Astrocyte of the spinal cord (primary cell): ENCODE measurements at regions not wholly inside any gene's neighbourhood (a gene's known extent, or its start where the extent isn't known, plus 50 kb on each side); places are given as distances from the start of the nearest gene placed in this dataset.

Source experiments
- DNase-seq: peaks from one replicate; pipeline ENCODE4 v3.0.0; 2011; ENCODE audit warnings: low read depth, low spot score
- H3K4me3 ChIP-seq: 2 replicates; pipeline ENCODE4 v1.5.1; 2011; ENCODE audit warnings: low read depth, mild to moderate bottlenecking, low read length, moderate library complexity
- in situ Hi-C: cut with HindIII; loops from 2 replicates; pipeline ENCODE4 v1.10.0; 2017; ENCODE audit warnings: low sequenced_read_pairs
- TF ChIP-seq, protein P1 (sequence below): IDR thresholded peaks from 2 replicates; pipeline ENCODE4 v1.5.1; 2012; ENCODE audit warnings: low read depth, mild to moderate bottlenecking, low read length, inconsistent platforms

DNA sequence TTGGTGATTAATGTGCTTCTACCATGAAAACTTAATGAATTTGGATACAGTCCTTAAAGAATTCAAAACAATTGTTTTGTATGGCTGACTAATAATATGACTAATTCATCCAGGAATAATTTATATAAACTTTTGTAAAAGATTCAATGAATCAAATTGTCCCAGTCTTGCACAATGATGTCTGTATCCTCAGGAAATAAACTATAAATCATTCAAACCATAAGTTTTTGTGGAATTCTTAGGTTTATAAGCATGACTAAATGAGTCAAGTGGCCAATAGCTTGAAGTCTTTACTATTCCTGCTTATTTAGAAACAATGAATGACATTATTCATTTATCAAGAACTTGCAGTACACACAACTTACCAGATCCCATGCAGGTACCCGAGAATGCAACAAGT lies 935.0 kb upstream of the INTU start:
- in situ Hi-C loops: no loop called here
- TF ChIP-seq, protein P1, sequence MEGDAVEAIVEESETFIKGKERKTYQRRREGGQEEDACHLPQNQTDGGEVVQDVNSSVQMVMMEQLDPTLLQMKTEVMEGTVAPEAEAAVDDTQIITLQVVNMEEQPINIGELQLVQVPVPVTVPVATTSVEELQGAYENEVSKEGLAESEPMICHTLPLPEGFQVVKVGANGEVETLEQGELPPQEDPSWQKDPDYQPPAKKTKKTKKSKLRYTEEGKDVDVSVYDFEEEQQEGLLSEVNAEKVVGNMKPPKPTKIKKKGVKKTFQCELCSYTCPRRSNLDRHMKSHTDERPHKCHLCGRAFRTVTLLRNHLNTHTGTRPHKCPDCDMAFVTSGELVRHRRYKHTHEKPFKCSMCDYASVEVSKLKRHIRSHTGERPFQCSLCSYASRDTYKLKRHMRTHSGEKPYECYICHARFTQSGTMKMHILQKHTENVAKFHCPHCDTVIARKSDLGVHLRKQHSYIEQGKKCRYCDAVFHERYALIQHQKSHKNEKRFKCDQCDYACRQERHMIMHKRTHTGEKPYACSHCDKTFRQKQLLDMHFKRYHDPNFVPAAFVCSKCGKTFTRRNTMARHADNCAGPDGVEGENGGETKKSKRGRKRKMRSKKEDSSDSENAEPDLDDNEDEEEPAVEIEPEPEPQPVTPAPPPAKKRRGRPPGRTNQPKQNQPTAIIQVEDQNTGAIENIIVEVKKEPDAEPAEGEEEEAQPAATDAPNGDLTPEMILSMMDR: no peak
- DNase-seq: peak; percentile 43
- no peak overlapping the region for H3K4me3 ChIP-seq

DNA sequence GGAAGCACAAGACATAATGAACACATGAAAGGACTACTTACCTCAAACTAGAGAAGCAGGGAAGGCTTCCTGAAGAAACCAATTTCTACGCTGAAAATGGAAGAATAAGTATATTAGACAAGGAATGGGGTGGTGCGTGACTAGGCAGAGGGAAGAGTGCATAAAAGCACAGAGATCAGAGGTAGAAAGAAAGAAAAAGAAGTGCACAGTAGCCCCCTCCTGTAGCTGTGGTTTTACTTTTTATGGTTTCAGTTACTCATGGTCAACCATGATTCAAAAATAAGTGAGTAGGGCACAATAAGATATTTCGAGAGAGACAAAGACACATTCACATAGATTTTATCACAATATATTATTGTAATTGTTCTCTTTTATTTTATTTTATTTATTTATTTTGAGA lies 934.5 kb upstream of the INTU start:
- in situ Hi-C loops: no loop called here
- no peak overlapping the region for H3K4me3 ChIP-seq
- TF ChIP-seq, protein P1: no peak
- DNase-seq: no peak

DNA sequence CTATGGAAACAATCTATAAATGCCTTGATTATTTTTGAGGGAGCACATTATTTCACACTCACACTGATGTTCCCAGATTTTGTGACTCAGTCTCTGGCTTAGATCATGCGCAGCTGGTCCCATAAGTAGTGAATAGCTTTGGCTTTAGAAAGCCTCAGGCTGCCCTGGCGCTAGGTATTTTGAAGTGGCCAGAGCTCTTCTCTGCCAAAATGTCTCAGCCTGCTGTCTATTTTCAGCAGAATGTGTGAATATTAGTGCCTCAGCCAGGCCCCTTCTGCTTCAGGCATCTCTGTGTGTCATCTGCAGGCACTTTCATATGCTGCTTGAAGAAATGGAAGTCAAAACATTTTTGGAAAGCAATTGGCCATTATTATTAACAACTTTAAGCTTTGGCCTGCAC lies 931.0 kb upstream of the INTU start:
- no peak overlapping the region for H3K4me3 ChIP-seq
- in situ Hi-C loops: no loop called here
- peak; percentile 70 for DNase-seq
- TF ChIP-seq, protein P1: no peak

DNA sequence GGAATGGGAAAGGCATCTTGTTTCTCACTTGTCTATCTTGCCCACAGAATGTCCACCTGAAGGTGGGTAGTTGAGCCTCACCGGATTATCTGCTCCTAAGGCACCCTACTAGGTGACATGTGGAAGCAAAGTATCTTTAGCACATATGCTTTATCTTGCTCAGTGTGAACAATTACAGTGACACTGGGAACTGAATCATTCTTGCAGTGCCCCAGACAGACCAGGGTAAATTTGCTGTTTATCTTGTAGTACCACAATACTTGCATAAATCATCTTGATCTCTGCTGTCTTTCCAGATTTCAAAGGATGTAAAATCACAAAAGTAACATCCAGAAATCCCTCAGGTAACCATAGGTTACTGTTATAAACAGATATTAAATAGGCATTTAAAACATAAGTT lies 930.0 kb upstream of the INTU start:
- no peak for DNase-seq
- TF ChIP-seq, protein P1: no peak
- in situ Hi-C loops: no loop called here
- no peak overlapping the region for H3K4me3 ChIP-seq

DNA sequence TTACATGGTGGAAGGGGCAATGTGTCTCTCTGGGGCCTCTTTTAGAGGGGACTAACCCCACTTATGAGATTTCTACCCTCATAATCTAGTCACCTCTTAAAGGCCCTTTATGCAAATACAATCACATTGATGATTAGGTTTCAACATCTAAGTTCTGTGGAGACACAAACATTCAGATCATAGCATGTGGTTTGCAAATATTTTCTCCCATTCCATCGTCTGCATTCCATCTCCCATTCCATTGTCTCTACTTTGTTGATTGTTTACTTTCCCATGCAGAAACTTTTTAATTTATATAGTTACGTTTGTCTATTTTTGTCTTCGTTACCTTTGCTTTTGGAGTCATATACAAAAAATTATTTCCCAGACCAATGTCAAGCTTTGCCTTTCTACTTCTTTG lies 927.5 kb upstream of the INTU start:
- TF ChIP-seq, protein P1: no peak
- H3K4me3 ChIP-seq: no peak overlapping the region
- DNase-seq: peak; percentile 28
- in situ Hi-C loops: no loop called here

DNA sequence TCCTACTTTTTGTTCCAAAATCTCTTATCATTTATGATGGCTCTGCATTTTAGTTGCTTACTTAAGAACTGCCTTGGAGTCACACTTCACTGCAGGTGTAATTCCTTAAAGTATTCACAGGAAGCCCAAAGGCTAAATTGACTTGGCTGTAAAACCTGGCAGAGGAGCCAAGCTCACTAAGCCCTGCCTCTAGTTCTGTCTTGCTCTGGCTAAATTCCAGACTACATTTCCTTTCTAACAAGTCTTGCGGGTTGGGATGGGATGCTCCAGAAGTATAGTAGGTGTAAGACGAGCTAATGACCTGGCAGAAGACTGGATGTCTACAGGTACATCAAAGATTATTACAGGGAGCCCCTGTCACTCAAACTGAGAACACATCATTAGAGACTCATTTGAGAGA lies 924.0 kb upstream of the INTU start:
- TF ChIP-seq, protein P1: no peak
- in situ Hi-C loops: no loop called here
- no peak overlapping the region for H3K4me3 ChIP-seq
- DNase-seq: no peak

DNA sequence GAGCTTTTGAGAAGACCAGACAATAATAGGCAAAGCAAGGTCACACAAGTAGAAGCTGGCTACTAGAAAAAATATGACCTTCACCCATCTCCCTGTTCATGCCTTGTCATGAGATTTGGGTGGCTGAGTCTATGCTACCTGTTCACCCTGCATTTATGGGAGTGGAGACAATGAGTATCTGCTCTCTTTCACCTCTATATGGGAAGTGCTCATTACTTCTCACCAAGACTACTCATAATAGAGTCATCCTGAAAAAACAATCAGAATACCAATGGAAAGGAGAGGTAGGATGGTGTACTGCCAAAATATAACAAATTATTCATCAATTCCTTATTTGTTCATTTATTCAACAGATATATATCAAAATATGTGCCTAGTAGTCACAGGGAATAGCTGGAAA lies 921.8 kb upstream of the INTU start:
- no peak for DNase-seq
- H3K4me3 ChIP-seq: no peak overlapping the region
- in situ Hi-C loops: no loop called here
- TF ChIP-seq, protein P1: no peak
